ENCODE measurements at regions not wholly inside any gene's neighbourhood (a gene's known extent, or its start where the extent isn't known, plus 50 kb on each side); places are given as distances from the start of the nearest gene placed in this dataset.

DNA sequence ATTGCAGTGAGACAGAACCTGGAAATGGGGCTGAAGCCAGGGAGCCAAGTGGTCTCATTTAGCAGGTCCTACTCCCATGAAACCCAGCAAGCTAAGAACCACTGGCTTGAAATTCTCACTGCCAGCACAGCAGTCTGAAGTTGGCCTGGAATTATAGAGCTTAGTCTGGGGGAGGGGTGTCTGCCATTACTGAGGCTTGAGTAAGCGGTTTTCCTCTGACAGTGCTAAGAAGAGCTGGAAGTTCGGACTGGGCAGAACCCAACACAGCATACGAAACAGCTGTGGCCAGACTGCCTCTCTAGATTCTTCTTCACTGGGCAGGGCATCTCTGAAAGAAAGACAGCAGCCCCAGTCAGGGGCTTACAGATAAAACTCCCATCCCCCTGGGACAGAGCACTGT is 305.7 kb upstream of the SETBP1 start:
- no peak for TF ChIP-seq EP300 (IDR thresholded peaks at IDR 0.05)
- TF ChIP-seq CTCF (IDR thresholded peaks at IDR 0.05), result no peak
